Activated CD8-positive, alpha-beta memory T cell treated with anti-CD3 and anti-CD28 coated beads, Interleukin-2, amount 50 U/mL, for 4 hours (primary cell): ENCODE measurements at regions not wholly inside any gene's neighbourhood (a gene's known extent, or its start where the extent isn't known, plus 50 kb on each side); places are given as distances from the start of the nearest gene placed in this dataset.

Experiments used
- DNase-seq: peaks from one replicate; pipeline ENCODE4 v3.0.0-alpha.2; 2020

GRCh38 chr4:123455360-123455759 is 58.8 kb downstream of the SPRY1 start:
- no peak for DNase-seq

GRCh38 chr4:123462007-123462406 is 65.4 kb downstream of the SPRY1 start:
- no peak for DNase-seq

- no peak for DNase-seq
These were observed 67.3 kb downstream of the SPRY1 start for GRCh38 chr4:123463869-123464268.

- no peak for DNase-seq
These were observed 68.8 kb downstream of the SPRY1 start for GRCh38 chr4:123465416-123465815.

- no peak for DNase-seq
These were observed 69.6 kb downstream of the SPRY1 start for GRCh38 chr4:123466080-123466785.

- no peak for DNase-seq
These were observed 72.0 kb downstream of the SPRY1 start for GRCh38 chr4:123468479-123469031.

GRCh38 chr4:123469245-123469644 is 72.7 kb downstream of the SPRY1 start:
- no peak for DNase-seq

- DNase-seq: no peak
These were observed 73.1 kb downstream of the SPRY1 start for GRCh38 chr4:123469696-123470095.

GRCh38 chr4:123470640-123471039 is 74.0 kb downstream of the SPRY1 start:
- DNase-seq: no peak

- no peak for DNase-seq
These were observed 75.2 kb downstream of the SPRY1 start for GRCh38 chr4:123471655-123472369.

- DNase-seq: no peak
These were observed 78.2 kb downstream of the SPRY1 start for GRCh38 chr4:123474817-123475216.

GRCh38 chr4:123476089-123476488 is 79.5 kb downstream of the SPRY1 start:
- no peak for DNase-seq

- DNase-seq: peak; percentile 61
These were observed 81.2 kb downstream of the SPRY1 start for GRCh38 chr4:123477711-123478209.

GRCh38 chr4:123478859-123479345 is 82.3 kb downstream of the SPRY1 start:
- DNase-seq: no peak

- DNase-seq: no peak
These were observed 83.3 kb downstream of the SPRY1 start for GRCh38 chr4:123479944-123480343.

GRCh38 chr4:123480706-123481418 is 84.3 kb downstream of the SPRY1 start:
- peak; percentile 19 for DNase-seq

GRCh38 chr4:123481717-123482116 is 85.1 kb downstream of the SPRY1 start:
- DNase-seq: no peak

GRCh38 chr4:123484291-123484926 is 87.8 kb downstream of the SPRY1 start:
- no peak for DNase-seq

- DNase-seq: no peak
These were observed 89.0 kb downstream of the SPRY1 start for GRCh38 chr4:123485601-123486000.

- DNase-seq: no peak
These were observed 92.3 kb downstream of the SPRY1 start for GRCh38 chr4:123488916-123489315.

GRCh38 chr4:123495530-123495929 is 98.9 kb downstream of the SPRY1 start:
- no peak for DNase-seq

GRCh38 chr4:123496421-123496820 is 99.8 kb downstream of the SPRY1 start:
- DNase-seq: no peak

GRCh38 chr4:123497340-123497739 is 100.7 kb downstream of the SPRY1 start:
- no peak for DNase-seq
